WTC11 (cell line): ENCODE measurements at regions not wholly inside any gene's neighbourhood (a gene's known extent, or its start where the extent isn't known, plus 50 kb on each side); places are given as distances from the start of the nearest gene placed in this dataset.

Experiments used
- ATAC-seq: fragments of 200-7000 bp; cut with Tn5 transposase; 2 replicates; pipeline ENCODE4 v1.10.0; 2021; ENCODE audit warnings: mild to moderate bottlenecking, moderate library complexity
- CTCF ChIA-PET: fragments of 300-600 bp; sonication (Branson Sonifier 250); formaldehyde crosslinking; loops from one replicate; lab custom pipeline; 2021; ENCODE audit warnings: antibody characterized with exemption; lab: Charles Lee
- POLR2A ChIA-PET: fragments of 350-600 bp; sonication (Branson Sonifier 250); formaldehyde crosslinking; loops from one replicate; lab custom pipeline; 2021; ENCODE audit warnings: antibody characterized with exemption; lab: Charles Lee
- DNase-seq: peaks from one replicate; pipeline ENCODE4 v3.0.0; 2021; ENCODE audit warnings: low spot score
- H3K27ac Mint-ChIP-seq: 2 replicates; pipeline ENCODE4 v1.8.0; 2021; ENCODE audit warnings: mixed read lengths
- H3K27me3 Mint-ChIP-seq: 2 replicates; pipeline ENCODE4 v1.8.0; 2021; ENCODE audit warnings: low read depth, mild to moderate bottlenecking, moderate library complexity, mixed read lengths
- H3K36me3 Mint-ChIP-seq: 2 replicates; pipeline ENCODE4 v1.8.0; 2021; ENCODE audit warnings: mixed read lengths
- H3K4me1 Mint-ChIP-seq: 2 replicates; pipeline ENCODE4 v1.8.0; 2022; ENCODE audit warnings: mixed read lengths
- H3K4me3 Mint-ChIP-seq: 2 replicates; pipeline ENCODE4 v1.8.0; 2021; ENCODE audit warnings: mild to moderate bottlenecking, moderate library complexity, mixed read lengths
- H3K9me3 Mint-ChIP-seq: 2 replicates; pipeline ENCODE4 v1.8.0; 2021; ENCODE audit warnings: mixed read lengths
- AR ChIP-seq: fragments of 250-450 bp; sonication (Bioruptor Pico); IDR thresholded peaks from 2 replicates; pipeline ENCODE4 v1.9.0; 2021; ENCODE audit warnings: mild to moderate bottlenecking
- ATF1 ChIP-seq: sonication (generic); formaldehyde crosslinking; IDR thresholded peaks from 2 replicates; pipeline ENCODE4 v1.8.1; 2023; ENCODE audit warnings: mild to moderate bottlenecking, moderate library complexity, missing genetic modification reagents
- ETV6 ChIP-seq: sonication (generic); formaldehyde crosslinking; IDR thresholded peaks from 2 replicates; pipeline ENCODE4 v1.8.1; 2022; ENCODE audit warnings: mild to moderate bottlenecking, missing genetic modification reagents
- NFYB ChIP-seq: sonication (generic); formaldehyde crosslinking; conservative IDR thresholded peaks from 2 replicates; pipeline ENCODE4 v1.8.0; 2022; ENCODE audit warnings: low read depth, missing genetic modification reagents
- NR1H2 ChIP-seq: sonication (generic); formaldehyde crosslinking; IDR thresholded peaks from 2 replicates; pipeline ENCODE4 v1.9.0; 2021; ENCODE audit warnings: mild to moderate bottlenecking, moderate library complexity, missing genetic modification reagents
- TEAD4 ChIP-seq: sonication (generic); formaldehyde crosslinking; IDR thresholded peaks from 2 replicates; pipeline ENCODE4 v1.8.0; 2022; ENCODE audit warnings: mild to moderate bottlenecking, missing genetic modification reagents
- ZNF425 ChIP-seq: fragments of 250-450 bp; sonication (Bioruptor Pico); conservative IDR thresholded peaks from 2 replicates; pipeline ENCODE4 v1.9.0; 2021; ENCODE audit warnings: mild to moderate bottlenecking
- TF ChIP-seq, protein P1 (sequence below): sonication (generic); formaldehyde crosslinking; IDR thresholded peaks from 2 replicates; pipeline ENCODE4 v1.8.0; 2022; ENCODE audit warnings: mild to moderate bottlenecking, missing genetic modification reagents
- TF ChIP-seq, protein P2 (sequence below): sonication (generic); formaldehyde crosslinking; IDR thresholded peaks from 2 replicates; pipeline ENCODE4 v1.8.0; 2023; ENCODE audit warnings: missing genetic modification reagents, mild to moderate bottlenecking, borderline replicate concordance
- TF ChIP-seq, protein P3 (sequence below): fragments of 200-600 bp; IDR thresholded peaks from 2 replicates; pipeline ENCODE4 v1.8.0; 2022; ENCODE audit warnings: antibody characterized with exemption

DNA sequence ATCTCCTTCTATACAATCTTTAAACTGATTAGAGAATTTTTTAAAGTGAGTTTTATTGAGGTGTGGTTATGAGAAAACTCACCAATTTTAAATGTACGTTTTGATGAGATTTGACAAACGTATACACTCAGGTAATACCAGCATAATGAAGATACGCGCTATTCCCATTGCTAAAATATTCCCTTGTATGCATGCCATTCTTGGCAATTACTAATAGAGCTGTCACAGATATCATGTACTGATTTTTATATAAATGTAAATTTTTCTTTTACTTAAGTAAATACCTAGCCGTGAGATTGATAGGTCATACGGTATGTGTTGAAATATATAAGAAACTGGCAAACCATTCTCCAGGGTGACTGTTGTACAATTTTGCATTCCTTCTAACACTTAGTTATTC, 384.7 kb downstream of the PTH2R start:
- DNase-seq = no peak
- H3K9me3 Mint-ChIP-seq = peaks cover 20% of the 10 kb centered on the region
- H3K27ac Mint-ChIP-seq = no peak overlapping the region
- H3K4me1 Mint-ChIP-seq = no peaks in the 10 kb centered on the region; the same call in 1 of the 2 replicates
- CTCF ChIA-PET = interaction anchor here (0.5 kb wide), 1 partner anchor 175 kb away, joined by 3 read pairs; no protein-coding TSS in a partner anchor
- no peak overlapping the region for H3K4me3 Mint-ChIP-seq
- peaks cover 4% of the 10 kb centered on the region; the same call in 1 of the 2 replicates for H3K36me3 Mint-ChIP-seq
- POLR2A ChIA-PET = no interaction called here
- no peaks in the 10 kb centered on the region; the same call in 1 of the 2 replicates for H3K27me3 Mint-ChIP-seq
- no peak for ATAC-seq
- TF ChIP-seq, protein P1, sequence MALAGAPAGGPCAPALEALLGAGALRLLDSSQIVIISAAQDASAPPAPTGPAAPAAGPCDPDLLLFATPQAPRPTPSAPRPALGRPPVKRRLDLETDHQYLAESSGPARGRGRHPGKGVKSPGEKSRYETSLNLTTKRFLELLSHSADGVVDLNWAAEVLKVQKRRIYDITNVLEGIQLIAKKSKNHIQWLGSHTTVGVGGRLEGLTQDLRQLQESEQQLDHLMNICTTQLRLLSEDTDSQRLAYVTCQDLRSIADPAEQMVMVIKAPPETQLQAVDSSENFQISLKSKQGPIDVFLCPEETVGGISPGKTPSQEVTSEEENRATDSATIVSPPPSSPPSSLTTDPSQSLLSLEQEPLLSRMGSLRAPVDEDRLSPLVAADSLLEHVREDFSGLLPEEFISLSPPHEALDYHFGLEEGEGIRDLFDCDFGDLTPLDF (CRISPR knock-in tag) = no peak
- TF ChIP-seq NFYB (no peak), ZNF425 (CRISPR knock-in tag) (no peak), NR1H2 (CRISPR knock-in tag) (no peak)
- TF ChIP-seq, protein P2, sequence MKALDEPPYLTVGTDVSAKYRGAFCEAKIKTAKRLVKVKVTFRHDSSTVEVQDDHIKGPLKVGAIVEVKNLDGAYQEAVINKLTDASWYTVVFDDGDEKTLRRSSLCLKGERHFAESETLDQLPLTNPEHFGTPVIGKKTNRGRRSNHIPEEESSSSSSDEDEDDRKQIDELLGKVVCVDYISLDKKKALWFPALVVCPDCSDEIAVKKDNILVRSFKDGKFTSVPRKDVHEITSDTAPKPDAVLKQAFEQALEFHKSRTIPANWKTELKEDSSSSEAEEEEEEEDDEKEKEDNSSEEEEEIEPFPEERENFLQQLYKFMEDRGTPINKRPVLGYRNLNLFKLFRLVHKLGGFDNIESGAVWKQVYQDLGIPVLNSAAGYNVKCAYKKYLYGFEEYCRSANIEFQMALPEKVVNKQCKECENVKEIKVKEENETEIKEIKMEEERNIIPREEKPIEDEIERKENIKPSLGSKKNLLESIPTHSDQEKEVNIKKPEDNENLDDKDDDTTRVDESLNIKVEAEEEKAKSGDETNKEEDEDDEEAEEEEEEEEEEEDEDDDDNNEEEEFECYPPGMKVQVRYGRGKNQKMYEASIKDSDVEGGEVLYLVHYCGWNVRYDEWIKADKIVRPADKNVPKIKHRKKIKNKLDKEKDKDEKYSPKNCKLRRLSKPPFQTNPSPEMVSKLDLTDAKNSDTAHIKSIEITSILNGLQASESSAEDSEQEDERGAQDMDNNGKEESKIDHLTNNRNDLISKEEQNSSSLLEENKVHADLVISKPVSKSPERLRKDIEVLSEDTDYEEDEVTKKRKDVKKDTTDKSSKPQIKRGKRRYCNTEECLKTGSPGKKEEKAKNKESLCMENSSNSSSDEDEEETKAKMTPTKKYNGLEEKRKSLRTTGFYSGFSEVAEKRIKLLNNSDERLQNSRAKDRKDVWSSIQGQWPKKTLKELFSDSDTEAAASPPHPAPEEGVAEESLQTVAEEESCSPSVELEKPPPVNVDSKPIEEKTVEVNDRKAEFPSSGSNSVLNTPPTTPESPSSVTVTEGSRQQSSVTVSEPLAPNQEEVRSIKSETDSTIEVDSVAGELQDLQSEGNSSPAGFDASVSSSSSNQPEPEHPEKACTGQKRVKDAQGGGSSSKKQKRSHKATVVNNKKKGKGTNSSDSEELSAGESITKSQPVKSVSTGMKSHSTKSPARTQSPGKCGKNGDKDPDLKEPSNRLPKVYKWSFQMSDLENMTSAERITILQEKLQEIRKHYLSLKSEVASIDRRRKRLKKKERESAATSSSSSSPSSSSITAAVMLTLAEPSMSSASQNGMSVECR (CRISPR knock-in tag) = no peak

- TF ChIP-seq ETV6 (CRISPR knock-in tag) = no peak
- TF ChIP-seq, protein P3, sequence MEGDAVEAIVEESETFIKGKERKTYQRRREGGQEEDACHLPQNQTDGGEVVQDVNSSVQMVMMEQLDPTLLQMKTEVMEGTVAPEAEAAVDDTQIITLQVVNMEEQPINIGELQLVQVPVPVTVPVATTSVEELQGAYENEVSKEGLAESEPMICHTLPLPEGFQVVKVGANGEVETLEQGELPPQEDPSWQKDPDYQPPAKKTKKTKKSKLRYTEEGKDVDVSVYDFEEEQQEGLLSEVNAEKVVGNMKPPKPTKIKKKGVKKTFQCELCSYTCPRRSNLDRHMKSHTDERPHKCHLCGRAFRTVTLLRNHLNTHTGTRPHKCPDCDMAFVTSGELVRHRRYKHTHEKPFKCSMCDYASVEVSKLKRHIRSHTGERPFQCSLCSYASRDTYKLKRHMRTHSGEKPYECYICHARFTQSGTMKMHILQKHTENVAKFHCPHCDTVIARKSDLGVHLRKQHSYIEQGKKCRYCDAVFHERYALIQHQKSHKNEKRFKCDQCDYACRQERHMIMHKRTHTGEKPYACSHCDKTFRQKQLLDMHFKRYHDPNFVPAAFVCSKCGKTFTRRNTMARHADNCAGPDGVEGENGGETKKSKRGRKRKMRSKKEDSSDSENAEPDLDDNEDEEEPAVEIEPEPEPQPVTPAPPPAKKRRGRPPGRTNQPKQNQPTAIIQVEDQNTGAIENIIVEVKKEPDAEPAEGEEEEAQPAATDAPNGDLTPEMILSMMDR = no peak
- no peak for TF ChIP-seq AR (CRISPR knock-in tag)
- no peak for TF ChIP-seq ATF1
- TF ChIP-seq TEAD4 (CRISPR knock-in tag) = no peak
- H3K36me3 Mint-ChIP-seq = peaks cover 4% of the 10 kb centered on the region; the same call in 1 of the 2 replicates
- H3K27ac Mint-ChIP-seq = no peak overlapping the region
- no peaks in the 10 kb centered on the region; the same call in 1 of the 2 replicates for H3K4me1 Mint-ChIP-seq
- DNase-seq = no peak
- ATAC-seq = no peak
- ChIA-PET CTCF (interaction anchor here (0.9 kb wide), 1 partner anchor 326 kb away, joined by 3 read pairs; no protein-coding TSS in a partner anchor), POLR2A (no interaction called here)
- no peaks in the 10 kb centered on the region for H3K27me3 Mint-ChIP-seq
- peaks cover 11% of the 10 kb centered on the region for H3K9me3 Mint-ChIP-seq
- H3K4me3 Mint-ChIP-seq = no peak overlapping the region
Observed at GRCh38 chr2:208792766-208793165, 386.2 kb downstream of the PTH2R start.
